ENCODE measurements at regions not wholly inside any gene's neighbourhood (a gene's known extent, or its start where the extent isn't known, plus 50 kb on each side); places are given as distances from the start of the nearest gene placed in this dataset.

DNA sequence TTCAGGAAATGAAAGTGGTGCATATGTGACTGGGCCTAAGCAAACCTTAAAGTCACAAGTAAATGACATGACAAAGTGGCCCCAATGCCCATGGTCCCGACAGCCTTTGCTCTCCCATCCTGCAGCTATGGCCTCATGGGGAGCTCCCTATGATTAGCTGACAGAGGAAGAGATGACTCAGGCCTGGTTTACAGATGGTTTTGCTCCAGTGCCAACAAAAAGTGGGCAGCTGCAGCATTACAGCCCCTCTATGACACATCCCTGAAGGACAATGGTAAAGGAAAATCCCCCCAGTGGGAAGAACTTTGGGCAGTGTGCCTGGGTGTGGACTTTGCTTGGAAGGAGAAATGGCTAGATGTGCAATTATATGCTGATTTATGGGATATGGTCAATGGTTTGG lies 105.1 kb upstream of the ADCY1 start:
- no peak for ATAC-seq
- Histone ChIP-seq H3K4me1 (no peaks in the 10 kb centered on the region), H3K27me3 (peaks cover 6% of the 10 kb centered on the region), H3K9me3 (peaks cover 0 to 8% (median 0%) of the 10 kb centered on the region in 3 donors), H3K4me3 (no peak overlapping the region), H3K27ac (no peak overlapping the region), H3K36me3 (no peaks in the 10 kb centered on the region)
- 60% methylated on average over 1 of the region's 1 CpG; no CpG with 5 or more reads in 1 of the 2 donors for WGBS, 2 donors (ENCODE audit: low coverage in 1 of 2)
- no peak for TF ChIP-seq EP300 (IDR thresholded peaks at IDR 0.05)
- TF ChIP-seq, protein P1, sequence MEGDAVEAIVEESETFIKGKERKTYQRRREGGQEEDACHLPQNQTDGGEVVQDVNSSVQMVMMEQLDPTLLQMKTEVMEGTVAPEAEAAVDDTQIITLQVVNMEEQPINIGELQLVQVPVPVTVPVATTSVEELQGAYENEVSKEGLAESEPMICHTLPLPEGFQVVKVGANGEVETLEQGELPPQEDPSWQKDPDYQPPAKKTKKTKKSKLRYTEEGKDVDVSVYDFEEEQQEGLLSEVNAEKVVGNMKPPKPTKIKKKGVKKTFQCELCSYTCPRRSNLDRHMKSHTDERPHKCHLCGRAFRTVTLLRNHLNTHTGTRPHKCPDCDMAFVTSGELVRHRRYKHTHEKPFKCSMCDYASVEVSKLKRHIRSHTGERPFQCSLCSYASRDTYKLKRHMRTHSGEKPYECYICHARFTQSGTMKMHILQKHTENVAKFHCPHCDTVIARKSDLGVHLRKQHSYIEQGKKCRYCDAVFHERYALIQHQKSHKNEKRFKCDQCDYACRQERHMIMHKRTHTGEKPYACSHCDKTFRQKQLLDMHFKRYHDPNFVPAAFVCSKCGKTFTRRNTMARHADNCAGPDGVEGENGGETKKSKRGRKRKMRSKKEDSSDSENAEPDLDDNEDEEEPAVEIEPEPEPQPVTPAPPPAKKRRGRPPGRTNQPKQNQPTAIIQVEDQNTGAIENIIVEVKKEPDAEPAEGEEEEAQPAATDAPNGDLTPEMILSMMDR (IDR thresholded peaks at IDR 0.05), result no peak
- TF ChIP-seq POLR2A (IDR thresholded peaks at IDR 0.05), result no peak
- no peak for TF ChIP-seq POLR2AphosphoS5 (IDR thresholded peaks at IDR 0.05)

DNA sequence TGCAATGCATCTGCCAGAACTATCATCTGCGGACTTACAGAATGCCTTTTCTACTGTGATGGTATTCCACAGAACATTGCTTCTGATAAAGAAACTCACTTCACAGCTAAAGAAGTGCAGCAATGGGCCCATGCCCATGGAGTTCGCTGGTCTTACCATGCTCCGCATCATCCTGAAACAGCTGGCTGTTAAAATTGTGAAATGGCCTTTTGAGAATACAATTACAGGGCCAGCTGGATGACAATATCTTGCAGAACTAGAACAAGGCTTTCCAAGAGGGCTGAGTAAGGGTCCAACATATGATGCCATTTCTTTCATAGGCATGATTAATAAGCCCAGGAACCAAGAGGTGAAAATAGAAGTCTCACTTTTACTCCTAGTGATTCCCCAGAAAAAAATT lies 104.1 kb upstream of the ADCY1 start:
- no peak for ATAC-seq
- TF ChIP-seq POLR2AphosphoS5 (IDR thresholded peaks at IDR 0.05) (no peak), EP300 (IDR thresholded peaks at IDR 0.05) (no peak), POLR2A (IDR thresholded peaks at IDR 0.05) (no peak)
- TF ChIP-seq, protein P1 (IDR thresholded peaks at IDR 0.05), result no peak

DNA sequence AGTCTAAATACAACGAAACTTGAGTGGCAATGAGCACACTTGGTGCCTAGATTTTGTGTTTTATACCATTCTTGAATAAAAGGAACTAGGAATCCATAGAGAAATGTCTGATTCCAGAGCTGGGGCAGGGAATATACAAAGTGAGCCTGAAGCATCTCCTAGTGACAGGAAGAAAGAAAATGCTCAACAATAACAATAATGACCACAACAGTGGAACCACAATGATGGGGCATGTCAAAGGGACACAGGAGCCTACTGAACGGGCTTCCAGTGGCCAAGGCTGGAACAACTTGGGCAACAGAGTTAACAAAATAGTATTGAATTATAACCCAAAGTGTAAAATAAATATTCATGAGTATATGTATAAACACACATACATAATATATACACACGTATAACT lies 94.4 kb upstream of the ADCY1 start:
- 54 to 58% methylated on average over 2 to 3 of the region's 3 CpGs for WGBS, 2 donors (ENCODE audit: low coverage in 1 of 2)
- H3K9me3 ChIP-seq, result no peaks in the 10 kb centered on the region
- no peaks in the 10 kb centered on the region for H3K4me1 ChIP-seq
- TF ChIP-seq EP300 (IDR thresholded peaks at IDR 0.05) (no peak), POLR2A (IDR thresholded peaks at IDR 0.05) (no peak), POLR2AphosphoS5 (IDR thresholded peaks at IDR 0.05) (no peak)
- TF ChIP-seq, protein P1 (IDR thresholded peaks at IDR 0.05), result no peak
- ATAC-seq, result no peak
- no peaks in the 10 kb centered on the region for H3K36me3 ChIP-seq
- no peak overlapping the region for H3K4me3 ChIP-seq
- no peaks in the 10 kb centered on the region for H3K27me3 ChIP-seq
- H3K27ac ChIP-seq, result no peak overlapping the region

More for the DNA sequence above, 104.1 kb upstream of the ADCY1 start:
- Histone ChIP-seq H3K4me3 (no peak overlapping the region), H3K4me1 (no peaks in the 10 kb centered on the region), H3K27me3 (peaks cover 6% of the 10 kb centered on the region), H3K9me3 (peaks cover 0 to 8% (median 0%) of the 10 kb centered on the region in 3 donors), H3K36me3 (no peaks in the 10 kb centered on the region), H3K27ac (no peak overlapping the region)
- 85 to 100% methylated on average over 1 to 3 of the region's 3 CpGs for WGBS, 2 donors (ENCODE audit: low coverage in 1 of 2)

DNA sequence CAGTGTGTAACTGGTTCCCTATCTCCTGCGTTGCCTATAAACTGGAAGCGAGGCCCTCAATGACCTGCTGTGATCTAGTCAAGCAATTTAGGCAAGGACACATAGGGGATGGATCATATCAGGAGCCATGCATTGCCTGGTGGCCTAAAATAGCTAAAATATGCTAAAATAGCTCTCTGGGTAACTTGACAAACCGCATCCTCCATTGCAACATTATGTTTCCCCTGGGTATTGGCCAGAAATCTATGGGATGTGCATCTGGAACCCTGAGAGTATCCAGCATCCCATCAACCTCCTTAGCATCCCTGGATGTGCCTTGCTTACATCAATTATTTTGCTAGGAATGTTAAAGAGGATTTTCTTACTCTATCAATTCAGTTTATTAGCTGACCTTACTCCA lies 91.7 kb upstream of the ADCY1 start:
- H3K4me3 ChIP-seq, result no peak overlapping the region
- H3K4me1 ChIP-seq, result no peaks in the 10 kb centered on the region
- no peaks in the 10 kb centered on the region for H3K9me3 ChIP-seq
- no peak for TF ChIP-seq POLR2A (IDR thresholded peaks at IDR 0.05)
- no peak for TF ChIP-seq POLR2AphosphoS5 (IDR thresholded peaks at IDR 0.05)
- TF ChIP-seq EP300 (IDR thresholded peaks at IDR 0.05), result no peak
- TF ChIP-seq, protein P1 (IDR thresholded peaks at IDR 0.05), result no peak
- no peaks in the 10 kb centered on the region for H3K36me3 ChIP-seq
- ATAC-seq, result no peak
- no peaks in the 10 kb centered on the region for H3K27me3 ChIP-seq
- H3K27ac ChIP-seq, result no peak overlapping the region
- 80 to 100% methylated on average over 1 to 3 of the region's 3 CpGs for WGBS, 2 donors (ENCODE audit: low coverage in 1 of 2)

DNA sequence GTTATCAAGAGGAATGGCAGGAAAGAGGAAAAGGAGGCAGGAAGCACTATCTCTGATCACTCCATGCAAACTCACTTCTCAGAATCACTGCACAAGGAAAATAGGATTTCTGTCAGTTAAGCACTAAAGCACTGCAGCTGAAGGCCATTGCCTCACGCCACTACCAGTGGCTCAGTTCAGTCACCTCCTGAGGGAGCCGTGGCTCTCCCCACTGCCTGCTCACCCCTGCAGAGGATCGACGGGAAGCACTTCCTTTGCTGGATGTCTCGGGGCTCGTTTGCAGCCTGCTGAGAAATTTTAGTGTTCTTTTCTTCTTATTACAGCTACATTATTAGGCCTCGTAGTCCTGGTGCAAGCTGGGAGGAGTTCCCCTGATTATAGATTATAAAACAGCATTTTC lies 90.1 kb upstream of the ADCY1 start:
- H3K27ac ChIP-seq, result no peak overlapping the region
- no peaks in the 10 kb centered on the region for H3K36me3 ChIP-seq
- no peaks in the 10 kb centered on the region for H3K4me1 ChIP-seq
- no peak for ATAC-seq
- WGBS, 2 donors (ENCODE audit: low coverage in 1 of 2), result 14 to 67% methylated on average over 1 to 7 of the region's 7 CpGs
- no peak overlapping the region for H3K4me3 ChIP-seq
- no peaks in the 10 kb centered on the region for H3K27me3 ChIP-seq
- TF ChIP-seq POLR2A (IDR thresholded peaks at IDR 0.05) (no peak), POLR2AphosphoS5 (IDR thresholded peaks at IDR 0.05) (no peak)
- H3K9me3 ChIP-seq, result no peaks in the 10 kb centered on the region

Measured in gastroesophageal sphincter (tissue), 4 donors.